ENCODE measurements at regions not wholly inside any gene's neighbourhood (a gene's known extent, or its start where the extent isn't known, plus 50 kb on each side); places are given as distances from the start of the nearest gene placed in this dataset.
"Not testable (repeated sequence)": the region's sequence is repeated elsewhere in the genome, so short reads cannot be mapped to it uniquely, and the experiment has no call there.

GRCh38 chr5:12175914-12176585 lies 271.8 kb upstream of the CTNND2 start:
- CTCF ChIA-PET: no interaction called here
- ATAC-seq: no peak
- POLR2A ChIA-PET: no interaction called here

DNA sequence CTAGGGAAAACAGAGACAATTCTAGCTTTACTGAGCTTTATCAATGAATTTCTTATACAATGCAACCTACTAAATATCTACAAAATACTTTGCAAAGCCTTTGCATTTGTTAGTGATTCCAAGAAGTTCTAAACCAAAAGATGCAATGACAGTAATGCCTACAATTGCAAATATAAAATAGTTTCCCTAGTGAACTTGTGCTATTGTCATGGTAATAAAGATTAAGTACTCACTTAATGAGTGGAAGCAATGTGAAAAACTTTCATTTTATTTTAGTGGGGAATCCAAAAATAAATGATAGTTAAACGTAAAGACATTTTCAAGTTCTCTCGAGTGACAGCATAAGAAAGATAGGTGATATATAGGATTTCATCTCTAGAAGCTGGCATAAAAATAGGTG lies 270.5 kb upstream of the CTNND2 start:
- ChIA-PET POLR2A (no interaction called here), CTCF (no interaction called here)
- ATAC-seq: no peak
- no peak for DNase-seq
- no peak overlapping the region for H3K27ac Mint-ChIP-seq
- H3K4me1 Mint-ChIP-seq (ENCODE audit: low read depth): no peaks in the 10 kb centered on the region
- no peaks in the 10 kb centered on the region for H3K27me3 Mint-ChIP-seq (ENCODE audit: low read depth)
- no peak overlapping the region for H3K4me3 Mint-ChIP-seq
- H3K36me3 Mint-ChIP-seq (ENCODE audit: low read depth): no peaks in the 10 kb centered on the region
- H3K9me3 Mint-ChIP-seq (ENCODE audit: insufficient read depth): peaks cover 5% of the 10 kb centered on the region

More at GRCh38 chr5:12175914-12176585, 271.8 kb upstream of the CTNND2 start:
- H3K4me1 Mint-ChIP-seq (ENCODE audit: low read depth): no peaks in the 10 kb centered on the region
- DNase-seq: no peak
- no peaks in the 10 kb centered on the region for H3K27me3 Mint-ChIP-seq (ENCODE audit: low read depth)
- H3K36me3 Mint-ChIP-seq (ENCODE audit: low read depth): no peaks in the 10 kb centered on the region
- H3K9me3 Mint-ChIP-seq (ENCODE audit: insufficient read depth): peaks cover 5% of the 10 kb centered on the region
- H3K27ac Mint-ChIP-seq: no peak overlapping the region
- H3K4me3 Mint-ChIP-seq: no peak overlapping the region

GRCh38 chr5:12169536-12169935 lies 265.3 kb upstream of the CTNND2 start:
- Mint-ChIP-seq H3K4me3 (no peak overlapping the region), H3K4me1 (ENCODE audit: low read depth) (no peaks in the 10 kb centered on the region), H3K36me3 (ENCODE audit: low read depth) (no peaks in the 10 kb centered on the region), H3K9me3 (ENCODE audit: insufficient read depth) (peaks cover 16% of the 10 kb centered on the region), H3K27ac (no peak overlapping the region), H3K27me3 (ENCODE audit: low read depth) (no peaks in the 10 kb centered on the region)
- ChIA-PET CTCF (no interaction called here), POLR2A (no interaction called here)
- ATAC-seq (no peak), DNase-seq (no peak)

DNA sequence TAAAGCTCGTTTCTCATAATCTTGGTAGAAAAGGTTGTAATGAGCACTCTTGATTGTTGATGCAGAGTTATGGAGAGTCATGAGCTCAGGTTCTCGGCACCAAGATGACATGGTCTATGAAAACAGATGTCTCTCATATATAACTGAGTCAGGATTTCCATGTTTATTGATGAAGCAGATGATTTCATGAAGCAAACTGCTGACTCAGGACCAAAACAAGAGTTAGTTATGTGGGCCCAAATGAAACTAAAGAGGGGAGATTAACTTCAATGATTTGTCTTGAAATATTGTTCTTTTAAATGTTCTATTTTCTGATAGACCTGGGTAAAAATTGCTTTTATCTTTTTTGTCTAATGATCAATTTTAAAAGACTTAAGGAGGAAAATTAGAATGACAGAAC lies 258.6 kb upstream of the CTNND2 start:
- peaks cover 21% of the 10 kb centered on the region for H3K9me3 Mint-ChIP-seq (ENCODE audit: insufficient read depth)
- H3K27me3 Mint-ChIP-seq (ENCODE audit: low read depth): no peaks in the 10 kb centered on the region
- no peak overlapping the region for H3K4me3 Mint-ChIP-seq
- no peak overlapping the region for H3K27ac Mint-ChIP-seq
- CTCF ChIA-PET: no interaction called here
- POLR2A ChIA-PET: no interaction called here
- no peaks in the 10 kb centered on the region for H3K36me3 Mint-ChIP-seq (ENCODE audit: low read depth)
- DNase-seq (no peak), ATAC-seq (no peak)
- H3K4me1 Mint-ChIP-seq (ENCODE audit: low read depth): no peaks in the 10 kb centered on the region

DNA sequence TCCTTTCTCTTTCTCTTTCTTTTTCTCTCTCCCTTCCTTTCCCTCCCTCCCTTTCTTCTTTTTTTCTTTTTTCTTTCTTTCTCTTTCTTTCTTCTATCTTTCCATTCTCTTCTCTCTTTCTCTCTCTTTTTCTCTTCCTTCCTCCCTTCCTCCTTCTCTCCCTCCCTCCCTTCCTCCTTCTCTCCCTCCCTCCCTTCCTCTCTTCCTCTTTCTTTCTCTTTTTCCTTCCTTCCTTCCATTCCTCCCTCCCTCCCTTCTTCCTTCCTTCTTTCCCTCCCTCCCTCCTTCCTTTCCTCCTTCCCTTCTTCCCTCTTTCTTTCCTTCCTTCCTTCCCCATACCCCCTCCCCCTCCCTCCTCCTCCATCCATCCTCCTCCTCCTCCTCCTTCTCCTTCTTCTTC lies 243.3 kb upstream of the CTNND2 start:
- POLR2A ChIA-PET: no interaction called here
- Mint-ChIP-seq H3K4me1 (ENCODE audit: low read depth) (no peaks in the 10 kb centered on the region), H3K36me3 (ENCODE audit: low read depth) (no peaks in the 10 kb centered on the region), H3K27me3 (ENCODE audit: low read depth) (no peaks in the 10 kb centered on the region), H3K9me3 (ENCODE audit: insufficient read depth) (peaks cover 26% of the 10 kb centered on the region), H3K27ac (no peak overlapping the region), H3K4me3 (no peak overlapping the region)
- no peak for DNase-seq
- CTCF ChIA-PET: no interaction called here
- ATAC-seq: no peak

DNA sequence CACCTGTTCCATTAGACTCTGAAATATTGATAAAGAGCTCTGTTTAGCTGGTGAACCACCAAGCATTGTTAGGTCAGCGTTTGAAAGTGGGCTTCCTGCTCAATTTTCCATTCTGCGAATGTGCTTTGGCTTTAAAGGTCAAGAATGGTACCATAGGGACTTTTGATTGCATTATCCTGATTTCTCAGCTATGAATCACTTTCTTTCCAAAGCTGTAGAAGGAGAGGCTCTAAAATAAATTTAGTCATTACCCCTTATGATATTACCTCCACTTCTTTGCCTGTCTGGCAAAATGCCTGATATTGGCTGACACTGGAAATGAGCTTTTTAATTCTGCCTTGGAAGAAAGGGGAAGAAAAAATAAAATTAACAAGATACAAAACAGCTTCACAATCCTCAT lies 237.2 kb upstream of the CTNND2 start:
- Mint-ChIP-seq H3K27ac (no peak overlapping the region), H3K4me1 (ENCODE audit: low read depth) (no peaks in the 10 kb centered on the region), H3K4me3 (no peak overlapping the region), H3K36me3 (ENCODE audit: low read depth) (no peaks in the 10 kb centered on the region), H3K27me3 (ENCODE audit: low read depth) (no peaks in the 10 kb centered on the region), H3K9me3 (ENCODE audit: insufficient read depth) (peaks cover 11% of the 10 kb centered on the region)
- POLR2A ChIA-PET: no interaction called here
- CTCF ChIA-PET: interaction anchor here (0.6 kb wide), 1 partner anchor 447 kb away, joined by 4 read pairs; no protein-coding TSS in a partner anchor
- DNase-seq: no peak
- ATAC-seq: no peak

GRCh38 chr5:12133520-12133919 lies 229.3 kb upstream of the CTNND2 start:
- no peaks in the 10 kb centered on the region for H3K36me3 Mint-ChIP-seq (ENCODE audit: low read depth)
- H3K4me1 Mint-ChIP-seq (ENCODE audit: low read depth): no peaks in the 10 kb centered on the region
- DNase-seq (no peak), ATAC-seq (no peak)
- H3K27ac Mint-ChIP-seq: no peak overlapping the region
- ChIA-PET POLR2A (no interaction called here), CTCF (no interaction called here)
- no peak overlapping the region for H3K4me3 Mint-ChIP-seq
- H3K27me3 Mint-ChIP-seq (ENCODE audit: low read depth): no peaks in the 10 kb centered on the region
- peaks cover 5% of the 10 kb centered on the region for H3K9me3 Mint-ChIP-seq (ENCODE audit: insufficient read depth)

DNA sequence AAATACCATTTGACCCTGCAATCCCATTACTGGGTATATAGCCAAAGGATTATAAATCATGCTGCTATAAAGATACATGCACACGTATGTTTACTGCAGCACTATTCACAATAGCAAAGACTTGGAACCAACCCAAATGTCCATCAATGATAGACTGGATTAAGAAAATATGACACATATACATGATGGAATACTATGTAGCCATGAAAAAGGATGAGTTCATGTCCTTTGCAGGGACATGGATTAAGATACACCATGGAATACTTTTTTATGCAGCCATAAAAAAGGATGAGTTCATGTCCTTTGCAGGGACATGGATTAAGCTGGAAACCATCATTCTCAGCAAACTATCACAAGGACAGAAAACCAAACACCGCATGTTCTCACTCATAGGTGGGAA lies 226.8 kb upstream of the CTNND2 start:
- H3K9me3 Mint-ChIP-seq (ENCODE audit: insufficient read depth); POLR2A ChIA-PET; CTCF ChIA-PET; H3K4me1 Mint-ChIP-seq (ENCODE audit: low read depth); H3K27ac Mint-ChIP-seq; H3K27me3 Mint-ChIP-seq (ENCODE audit: low read depth); H3K4me3 Mint-ChIP-seq; ATAC-seq; DNase-seq; H3K36me3 Mint-ChIP-seq (ENCODE audit: low read depth): not testable (repeated sequence)

DNA sequence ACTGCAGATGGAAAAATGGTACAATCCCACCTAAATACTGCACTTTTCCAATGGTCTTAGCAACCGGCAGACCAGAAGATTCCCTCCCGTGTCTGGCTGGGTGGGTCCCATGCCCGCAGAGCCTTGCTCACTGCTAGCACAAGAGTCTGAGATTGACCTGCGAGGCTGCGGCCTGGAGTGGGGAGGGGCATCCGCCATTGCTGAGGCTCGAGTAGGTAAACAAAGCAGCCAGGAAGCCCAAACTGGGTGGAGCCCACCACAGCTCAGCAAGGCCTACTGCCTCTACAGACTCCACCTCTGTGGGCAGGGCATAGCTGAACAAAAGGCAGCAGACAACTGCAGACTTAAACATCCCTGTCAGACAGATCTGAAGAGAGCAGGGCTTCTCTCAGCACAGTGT lies 221.6 kb upstream of the CTNND2 start:
- H3K27me3 Mint-ChIP-seq (ENCODE audit: low read depth): no peaks in the 10 kb centered on the region
- no peaks in the 10 kb centered on the region for H3K36me3 Mint-ChIP-seq (ENCODE audit: low read depth)
- ATAC-seq (no peak), DNase-seq (no peak)
- H3K4me3 Mint-ChIP-seq: no peak overlapping the region
- H3K9me3 Mint-ChIP-seq (ENCODE audit: insufficient read depth): peaks cover 5% of the 10 kb centered on the region
- no peaks in the 10 kb centered on the region for H3K4me1 Mint-ChIP-seq (ENCODE audit: low read depth)
- ChIA-PET CTCF (no interaction called here), POLR2A (no interaction called here)
- no peak overlapping the region for H3K27ac Mint-ChIP-seq

DNA sequence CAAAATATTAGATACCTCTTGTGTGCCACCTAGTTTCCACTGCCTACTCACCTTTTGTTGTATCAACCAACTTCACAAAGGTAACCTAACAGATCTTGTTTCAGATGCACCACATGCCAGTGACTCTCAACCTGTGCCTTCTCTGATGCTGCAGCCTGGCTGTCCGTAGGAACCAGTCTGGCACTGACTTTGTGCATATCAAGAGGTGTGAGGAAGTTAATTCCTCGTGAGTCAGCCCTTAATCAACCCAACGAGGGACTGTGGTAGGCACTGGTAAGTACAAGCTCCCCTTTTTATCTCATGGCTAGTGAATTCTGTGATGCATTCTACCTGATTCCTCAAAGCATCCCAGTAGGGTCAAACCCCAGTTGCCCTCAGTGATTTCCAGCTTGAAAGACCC lies 215.4 kb upstream of the CTNND2 start:
- ChIA-PET CTCF (no interaction called here), POLR2A (no interaction called here)
- Mint-ChIP-seq H3K4me1 (ENCODE audit: low read depth) (no peaks in the 10 kb centered on the region), H3K27ac (no peak overlapping the region), H3K36me3 (ENCODE audit: low read depth) (no peaks in the 10 kb centered on the region), H3K27me3 (ENCODE audit: low read depth) (no peaks in the 10 kb centered on the region), H3K9me3 (ENCODE audit: insufficient read depth) (no peaks in the 10 kb centered on the region), H3K4me3 (no peak overlapping the region)
- ATAC-seq: no peak
- DNase-seq: no peak

DNA sequence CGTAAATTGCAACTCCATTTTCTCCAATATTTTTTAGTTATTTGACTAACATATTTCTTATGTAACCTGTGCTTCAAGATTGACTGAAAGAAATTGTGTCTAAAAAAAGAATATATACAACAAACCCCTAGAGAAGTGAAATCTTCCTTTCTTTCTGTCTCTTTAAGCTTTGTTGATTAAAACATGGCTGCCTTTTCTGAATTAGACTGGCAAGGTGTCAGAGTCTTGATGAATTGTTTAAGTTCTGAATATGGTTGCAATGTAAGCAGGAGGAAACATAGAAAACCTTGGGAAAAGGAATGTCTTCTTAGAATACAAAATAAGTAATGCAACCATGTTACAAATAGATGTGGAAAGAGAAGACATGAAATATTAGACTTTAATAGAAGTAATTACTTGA lies 209.8 kb upstream of the CTNND2 start:
- POLR2A ChIA-PET: no interaction called here
- no peaks in the 10 kb centered on the region for H3K4me1 Mint-ChIP-seq (ENCODE audit: low read depth)
- H3K4me3 Mint-ChIP-seq: no peak overlapping the region
- DNase-seq: no peak
- H3K36me3 Mint-ChIP-seq (ENCODE audit: low read depth): no peaks in the 10 kb centered on the region
- H3K27me3 Mint-ChIP-seq (ENCODE audit: low read depth): no peaks in the 10 kb centered on the region
- no peak overlapping the region for H3K27ac Mint-ChIP-seq
- no peak for ATAC-seq
- CTCF ChIA-PET: no interaction called here
- no peaks in the 10 kb centered on the region for H3K9me3 Mint-ChIP-seq (ENCODE audit: insufficient read depth)

DNA sequence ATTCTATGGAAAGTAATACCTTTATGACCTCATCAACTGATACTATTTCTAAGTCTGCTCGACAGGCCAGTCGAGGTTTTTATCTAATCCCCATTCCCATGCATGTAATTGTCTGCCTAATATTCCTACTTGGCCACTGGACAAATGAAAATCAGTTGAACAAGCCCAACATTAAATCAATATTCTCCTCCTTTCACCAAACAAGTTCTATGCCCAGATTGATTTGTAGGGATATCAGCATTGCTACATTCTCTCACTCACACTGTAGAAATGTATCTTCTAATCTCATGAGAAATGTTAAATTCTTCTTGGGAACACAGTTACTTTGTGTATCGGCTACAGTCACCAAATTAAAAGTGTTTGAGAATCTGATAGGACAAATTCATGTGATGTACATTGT lies 208.8 kb upstream of the CTNND2 start:
- Mint-ChIP-seq H3K4me1 (ENCODE audit: low read depth) (no peaks in the 10 kb centered on the region), H3K36me3 (ENCODE audit: low read depth) (no peaks in the 10 kb centered on the region), H3K27ac (no peak overlapping the region), H3K4me3 (no peak overlapping the region), H3K27me3 (ENCODE audit: low read depth) (no peaks in the 10 kb centered on the region), H3K9me3 (ENCODE audit: insufficient read depth) (peaks cover 3% of the 10 kb centered on the region)
- DNase-seq: no peak
- no peak for ATAC-seq
- ChIA-PET POLR2A (no interaction called here), CTCF (no interaction called here)

DNA sequence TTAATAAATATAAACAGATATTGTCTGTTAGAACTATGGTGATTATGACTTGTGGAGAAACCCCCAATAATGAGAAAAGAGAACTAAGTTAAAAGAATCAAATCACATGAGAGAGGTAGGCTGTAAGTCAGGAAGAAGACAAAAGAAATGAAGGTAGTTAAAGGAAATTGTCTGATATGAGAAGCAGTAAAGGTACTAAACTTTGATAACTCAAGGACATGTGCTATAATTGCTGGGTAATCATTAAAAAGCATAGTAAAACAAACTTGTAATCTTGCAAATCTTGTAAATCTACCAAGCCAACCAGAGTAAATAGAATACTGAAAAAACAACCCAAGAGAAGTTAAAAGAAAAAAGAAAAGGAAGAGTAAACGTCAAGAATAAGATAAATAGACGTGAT lies 207.0 kb upstream of the CTNND2 start:
- Mint-ChIP-seq H3K36me3 (ENCODE audit: low read depth) (no peaks in the 10 kb centered on the region), H3K9me3 (ENCODE audit: insufficient read depth) (peaks cover 6% of the 10 kb centered on the region), H3K4me1 (ENCODE audit: low read depth) (no peaks in the 10 kb centered on the region), H3K4me3 (no peak overlapping the region), H3K27ac (no peak overlapping the region), H3K27me3 (ENCODE audit: low read depth) (no peaks in the 10 kb centered on the region)
- ChIA-PET CTCF (no interaction called here), POLR2A (no interaction called here)
- ATAC-seq (no peak), DNase-seq (no peak)
